HEK293 (cell line): ENCODE measurements at regions not wholly inside any gene's neighbourhood (a gene's known extent, or its start where the extent isn't known, plus 50 kb on each side); places are given as distances from the start of the nearest gene placed in this dataset.
A peak's percentile ranks its signal among the peaks of the same experiment; 100 is the strongest.

Experiments
- CTCF ChIA-PET: fragments of 350-600 bp; formaldehyde crosslinking; extraction: SDS; loops from one replicate; lab custom pipeline; 2021; ENCODE audit warnings: antibody characterized with exemption; lab: Yijun Ruan, JAX
- POLR2A ChIA-PET: fragments of 300-600 bp; formaldehyde crosslinking; extraction: SDS; loops from one replicate; lab custom pipeline; 2020; ENCODE audit warnings: antibody characterized with exemption, inconsistent platforms; lab: Yijun Ruan, JAX
- H3K27ac ChIP-seq: fragments of 200-500 bp; sonication (Bioruptor generic); 2 replicates; pipeline ENCODE4 v1.5.1; 2014; ENCODE audit warnings: low read depth, low read length, control low read depth, inconsistent platforms; ENCODE audit errors: extremely low read depth
- H3K36me3 ChIP-seq, 2 experiments: fragments of 200-500 bp in 1 of 2; sonication (Bioruptor generic) in 1 of 2; 1 replicate in 1 of 2; 2 replicates in 1 of 2; pipeline ENCODE4 v1.5.1; 2014 to 2017; ENCODE audit warnings: inconsistent platforms in 2 of 2, low read length in 2 of 2; ENCODE audit not compliant: control insufficient read depth in 2 of 2, insufficient read depth in 1 of 2
- H3K4me1 ChIP-seq: fragments of 200-500 bp; sonication (Bioruptor generic); 2 replicates; pipeline ENCODE4 v1.5.1; 2014; ENCODE audit warnings: mild to moderate bottlenecking, low read length, inconsistent platforms; ENCODE audit not compliant: control insufficient read depth, insufficient read depth
- H3K4me3 ChIP-seq: 2 replicates; pipeline ENCODE4 v1.5.1; 2011; ENCODE audit warnings: low read depth, mild to moderate bottlenecking, control low read depth, low read length, moderate library complexity
- H3K9me3 ChIP-seq: fragments of 200-500 bp; sonication (Bioruptor generic); 2 replicates; pipeline ENCODE4 v1.5.1; 2014; ENCODE audit warnings: low read depth, low read length, inconsistent platforms; ENCODE audit not compliant: control insufficient read depth, insufficient read depth
- EGR2 ChIP-seq: fragments of 450-650 bp; formaldehyde crosslinking; IDR thresholded peaks from 2 replicates; pipeline ENCODE4 v1.5.1; 2016; ENCODE audit warnings: low read depth, missing biosample characterization, missing genetic modification characterization
- GLIS1 ChIP-seq: fragments of 450-650 bp; formaldehyde crosslinking; IDR thresholded peaks from 2 replicates; pipeline ENCODE4 v1.5.1; 2016; ENCODE audit warnings: missing biosample characterization, missing genetic modification characterization
- KLF8 ChIP-seq: fragments of 450-650 bp; formaldehyde crosslinking; IDR thresholded peaks from 2 replicates; pipeline ENCODE4 v1.5.1; 2016; ENCODE audit warnings: missing biosample characterization, missing genetic modification characterization
- OSR2 ChIP-seq: fragments of 450-650 bp; formaldehyde crosslinking; IDR thresholded peaks from 2 replicates; pipeline ENCODE4 v1.5.1; 2016; ENCODE audit warnings: missing biosample characterization, missing genetic modification characterization
- OVOL3 ChIP-seq: fragments of 450-650 bp; formaldehyde crosslinking; IDR thresholded peaks from 2 replicates; pipeline ENCODE4 v1.5.1; 2016; ENCODE audit warnings: missing biosample characterization, missing genetic modification characterization
- TCF7L2 ChIP-seq: IDR thresholded peaks from 2 replicates; pipeline ENCODE4 v1.6.1; 2011; ENCODE audit warnings: low read depth, mild to moderate bottlenecking, inconsistent platforms, low read length, moderate library complexity, borderline replicate concordance
- TSHZ1 ChIP-seq: fragments of 450-650 bp; formaldehyde crosslinking; IDR thresholded peaks from 2 replicates; pipeline ENCODE4 v1.5.1; 2016; ENCODE audit warnings: missing biosample characterization, missing genetic modification characterization, borderline replicate concordance
- ZFHX2 ChIP-seq: fragments of 450-650 bp; formaldehyde crosslinking; conservative IDR thresholded peaks from 2 replicates; pipeline ENCODE4 v1.5.1; 2016; ENCODE audit warnings: missing biosample characterization, missing genetic modification characterization
- ZIC2 ChIP-seq: fragments of 450-650 bp; formaldehyde crosslinking; IDR thresholded peaks from 2 replicates; pipeline ENCODE4 v1.5.1; 2016; ENCODE audit warnings: missing biosample characterization, missing genetic modification characterization
- ZNF132 ChIP-seq: fragments of 450-650 bp; formaldehyde crosslinking; IDR thresholded peaks from 2 replicates; pipeline ENCODE4 v1.5.1; 2017; ENCODE audit warnings: missing biosample characterization, missing genetic modification characterization, borderline replicate concordance
- ZNF138 ChIP-seq: fragments of 450-650 bp; formaldehyde crosslinking; IDR thresholded peaks from 2 replicates; pipeline ENCODE4 v1.5.1; 2016; ENCODE audit warnings: missing biosample characterization, missing genetic modification characterization, borderline replicate concordance
- ZNF175 ChIP-seq: fragments of 450-650 bp; formaldehyde crosslinking; IDR thresholded peaks from 2 replicates; pipeline ENCODE4 v1.5.1; 2016; ENCODE audit warnings: missing biosample characterization, missing genetic modification characterization
- ZNF223 ChIP-seq: fragments of 450-650 bp; formaldehyde crosslinking; IDR thresholded peaks from 2 replicates; pipeline ENCODE4 v1.5.1; 2016; ENCODE audit warnings: missing biosample characterization, missing genetic modification characterization
- ZNF423 ChIP-seq: fragments of 450-650 bp; formaldehyde crosslinking; IDR thresholded peaks from 2 replicates; pipeline ENCODE4 v1.5.1; 2016; ENCODE audit warnings: missing biosample characterization, missing genetic modification characterization
- ZNF513 ChIP-seq: fragments of 450-650 bp; IDR thresholded peaks from 2 replicates; pipeline ENCODE4 v1.5.1; 2018; ENCODE audit warnings: missing biosample characterization, missing genetic modification characterization
- ZNF585B ChIP-seq: fragments of 450-650 bp; formaldehyde crosslinking; IDR thresholded peaks from 2 replicates; pipeline ENCODE4 v1.5.1; 2016; ENCODE audit warnings: missing biosample characterization, missing genetic modification characterization
- ZNF596 ChIP-seq: fragments of 450-650 bp; IDR thresholded peaks from 2 replicates; pipeline ENCODE4 v1.5.0; 2018; ENCODE audit warnings: missing biosample characterization, mild to moderate bottlenecking, missing genetic modification characterization, moderate library complexity
- ZNF777 ChIP-seq: fragments of 450-650 bp; formaldehyde crosslinking; IDR thresholded peaks from 2 replicates; pipeline ENCODE4 v1.5.1; 2017; ENCODE audit warnings: missing biosample characterization, missing genetic modification characterization, borderline replicate concordance
- ZSCAN23 ChIP-seq: fragments of 450-650 bp; formaldehyde crosslinking; IDR thresholded peaks from 2 replicates; pipeline ENCODE4 v1.5.1; 2016; ENCODE audit warnings: missing biosample characterization, missing genetic modification characterization
- ZSCAN30 ChIP-seq: fragments of 450-650 bp; IDR thresholded peaks from 2 replicates; pipeline ENCODE4 v1.5.1; 2018; ENCODE audit warnings: missing biosample characterization, mild to moderate bottlenecking, missing genetic modification characterization, moderate library complexity
- ZXDB ChIP-seq: fragments of 450-650 bp; formaldehyde crosslinking; IDR thresholded peaks from 2 replicates; pipeline ENCODE4 v1.5.1; 2016; ENCODE audit warnings: missing biosample characterization, missing genetic modification characterization
- TF ChIP-seq, protein P1 (sequence below): fragments of 450-650 bp; formaldehyde crosslinking; IDR thresholded peaks from 2 replicates; pipeline ENCODE4 v1.5.1; 2017; ENCODE audit warnings: missing biosample characterization, missing genetic modification characterization
- TF ChIP-seq, protein P2 (sequence below): fragments of 450-650 bp; formaldehyde crosslinking; IDR thresholded peaks from 2 replicates; pipeline ENCODE4 v1.5.1; 2016; ENCODE audit warnings: missing biosample characterization, missing genetic modification characterization
- TF ChIP-seq, protein P3 (sequence below): fragments of 450-650 bp; IDR thresholded peaks from 2 replicates; pipeline ENCODE4 v1.5.1; 2018; ENCODE audit warnings: missing biosample characterization, mild to moderate bottlenecking, missing genetic modification characterization

GRCh38 chr15:92527197-92527596, 128.4 kb downstream of the FAM174B start:
- Histone ChIP-seq H3K9me3 (peaks cover 5% of the 10 kb centered on the region; the same call in 1 of the 2 replicates), H3K36me3 (no peaks in the 10 kb centered on the region), H3K4me3 (no peak overlapping the region), H3K4me1 (0 out of 2 replicates have a peak, but pooled peaks cover 2% of the 10 kb centered on the region), H3K27ac (no peak overlapping the region)
- POLR2A ChIA-PET = no interaction called here
- CTCF ChIA-PET = interaction anchor here (0.6 kb wide), 1 partner anchor 130 kb away, joined by 3 read pairs; no protein-coding TSS in a partner anchor
- no peak for TF ChIP-seq ZNF138 (tag by site-specific recombination)
- TF ChIP-seq ZXDB (tag by site-specific recombination) = no peak
- TF ChIP-seq ZSCAN30 (tag by site-specific recombination) = no peak
- TF ChIP-seq, protein P1, sequence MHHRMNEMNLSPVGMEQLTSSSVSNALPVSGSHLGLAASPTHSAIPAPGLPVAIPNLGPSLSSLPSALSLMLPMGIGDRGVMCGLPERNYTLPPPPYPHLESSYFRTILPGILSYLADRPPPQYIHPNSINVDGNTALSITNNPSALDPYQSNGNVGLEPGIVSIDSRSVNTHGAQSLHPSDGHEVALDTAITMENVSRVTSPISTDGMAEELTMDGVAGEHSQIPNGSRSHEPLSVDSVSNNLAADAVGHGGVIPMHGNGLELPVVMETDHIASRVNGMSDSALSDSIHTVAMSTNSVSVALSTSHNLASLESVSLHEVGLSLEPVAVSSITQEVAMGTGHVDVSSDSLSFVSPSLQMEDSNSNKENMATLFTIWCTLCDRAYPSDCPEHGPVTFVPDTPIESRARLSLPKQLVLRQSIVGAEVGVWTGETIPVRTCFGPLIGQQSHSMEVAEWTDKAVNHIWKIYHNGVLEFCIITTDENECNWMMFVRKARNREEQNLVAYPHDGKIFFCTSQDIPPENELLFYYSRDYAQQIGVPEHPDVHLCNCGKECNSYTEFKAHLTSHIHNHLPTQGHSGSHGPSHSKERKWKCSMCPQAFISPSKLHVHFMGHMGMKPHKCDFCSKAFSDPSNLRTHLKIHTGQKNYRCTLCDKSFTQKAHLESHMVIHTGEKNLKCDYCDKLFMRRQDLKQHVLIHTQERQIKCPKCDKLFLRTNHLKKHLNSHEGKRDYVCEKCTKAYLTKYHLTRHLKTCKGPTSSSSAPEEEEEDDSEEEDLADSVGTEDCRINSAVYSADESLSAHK (tag by site-specific recombination) = no peak
- TF ChIP-seq ZNF513 (tag by site-specific recombination) = no peak
- peak; percentile 90 for TF ChIP-seq ZIC2
- peak; percentile 80 for TF ChIP-seq GLIS1 (tag by site-specific recombination)
- TF ChIP-seq ZNF585B (tag by site-specific recombination) = no peak
- TF ChIP-seq, protein P2, sequence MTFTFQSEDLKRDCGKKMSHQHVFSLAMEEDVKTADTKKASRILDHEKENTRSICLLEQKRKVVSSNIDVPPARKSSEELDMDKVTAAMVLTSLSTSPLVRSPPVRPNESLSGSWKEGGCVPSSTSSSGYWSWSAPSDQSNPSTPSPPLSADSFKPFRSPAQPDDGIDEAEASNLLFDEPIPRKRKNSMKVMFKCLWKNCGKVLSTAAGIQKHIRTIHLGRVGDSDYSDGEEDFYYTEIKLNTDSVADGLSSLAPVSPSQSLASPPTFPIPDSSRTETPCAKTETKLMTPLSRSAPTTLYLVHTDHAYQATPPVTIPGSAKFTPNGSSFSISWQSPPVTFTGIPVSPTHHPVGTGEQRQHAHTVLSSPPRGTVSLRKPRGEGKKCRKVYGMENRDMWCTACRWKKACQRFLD (tag by site-specific recombination) = no peak
- TF ChIP-seq, protein P3, sequence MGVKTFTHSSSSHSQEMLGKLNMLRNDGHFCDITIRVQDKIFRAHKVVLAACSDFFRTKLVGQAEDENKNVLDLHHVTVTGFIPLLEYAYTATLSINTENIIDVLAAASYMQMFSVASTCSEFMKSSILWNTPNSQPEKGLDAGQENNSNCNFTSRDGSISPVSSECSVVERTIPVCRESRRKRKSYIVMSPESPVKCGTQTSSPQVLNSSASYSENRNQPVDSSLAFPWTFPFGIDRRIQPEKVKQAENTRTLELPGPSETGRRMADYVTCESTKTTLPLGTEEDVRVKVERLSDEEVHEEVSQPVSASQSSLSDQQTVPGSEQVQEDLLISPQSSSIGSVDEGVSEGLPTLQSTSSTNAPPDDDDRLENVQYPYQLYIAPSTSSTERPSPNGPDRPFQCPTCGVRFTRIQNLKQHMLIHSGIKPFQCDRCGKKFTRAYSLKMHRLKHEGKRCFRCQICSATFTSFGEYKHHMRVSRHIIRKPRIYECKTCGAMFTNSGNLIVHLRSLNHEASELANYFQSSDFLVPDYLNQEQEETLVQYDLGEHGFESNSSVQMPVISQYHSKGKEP (tag by site-specific recombination) = no peak
- no peak for TF ChIP-seq ZNF175 (tag by site-specific recombination)
- TF ChIP-seq ZFHX2 (tag by site-specific recombination) = peak; percentile 29; the same call in 1 of the 2 replicates
- TF ChIP-seq OSR2 (tag by site-specific recombination) = no peak
- TF ChIP-seq ZNF423 (tag by site-specific recombination) = 0 out of 2 replicates have a peak, but pooled peaks have one; percentile 39
- no peak for TF ChIP-seq TCF7L2
- TF ChIP-seq ZNF596 (tag by site-specific recombination) = no peak
- TF ChIP-seq KLF8 (tag by site-specific recombination) = no peak
- TF ChIP-seq ZNF777 = no peak
- no peak for TF ChIP-seq OVOL3 (tag by site-specific recombination)
- TF ChIP-seq ZNF223 (tag by site-specific recombination) = no peak
- peak; percentile 60; the same call in 1 of the 2 replicates for TF ChIP-seq EGR2 (tag by site-specific recombination)
- TF ChIP-seq TSHZ1 (tag by site-specific recombination) = no peak
- no peak for TF ChIP-seq ZSCAN23 (tag by site-specific recombination)
- no peak for TF ChIP-seq ZNF132 (tag by site-specific recombination)
